Loucy (cell line): ENCODE measurements at regions not wholly inside any gene's neighbourhood (a gene's known extent, or its start where the extent isn't known, plus 50 kb on each side); places are given as distances from the start of the nearest gene placed in this dataset.

ENCODE experiments used
- CTCF ChIP-seq: fragments of 200-600 bp; sonication (generic); conservative IDR thresholded peaks from 2 replicates; pipeline ENCODE4 v1.5.1; 2014; ENCODE audit warnings: mild to moderate bottlenecking, antibody characterized with exemption, low read length
- EZH2phosphoT487 ChIP-seq: fragments of 200-600 bp; IDR thresholded peaks from 2 replicates; pipeline ENCODE4 v1.6.1; 2018; ENCODE audit warnings: antibody characterized with exemption, mild to moderate bottlenecking, moderate library complexity, borderline replicate concordance

GRCh38 chr2:41847744-41848441 lies 199.9 kb upstream of the PKDCC start:
- TF ChIP-seq CTCF (no peak), EZH2phosphoT487 (no peak)
